Hematopoietic multipotent progenitor cell (in vitro differentiated cells): ENCODE measurements at regions not wholly inside any gene's neighbourhood (a gene's known extent, or its start where the extent isn't known, plus 50 kb on each side); places are given as distances from the start of the nearest gene placed in this dataset.

Experiments used
- DNase-seq, 3 donors: peaks; one replicate each; pipeline ENCODE4 v3.0.0-alpha.2; 2011 to 2015; ENCODE audit warnings: low read depth in 2 of 3, low spot score in 2 of 3

DNA sequence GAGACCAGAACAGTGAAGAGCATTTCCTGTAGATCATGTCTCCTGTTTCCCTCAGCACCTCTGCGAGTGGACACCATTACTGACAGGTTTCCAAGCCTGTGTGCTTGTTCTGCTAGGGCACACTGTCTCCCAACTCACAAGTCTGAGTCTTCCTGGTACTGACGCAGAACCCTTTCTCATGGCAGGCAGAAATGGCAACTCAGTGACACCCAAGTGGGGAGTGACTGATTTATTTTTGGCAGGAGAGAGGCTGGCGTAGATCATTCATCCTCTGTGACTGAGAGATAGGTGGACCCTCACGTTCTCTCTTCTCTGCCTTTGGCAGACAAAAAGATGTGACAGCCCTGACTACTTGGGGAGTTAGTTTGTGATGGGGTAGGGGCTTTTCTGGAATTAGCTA lies 183.4 kb downstream of the RFC3 start:
- DNase-seq = no peak

DNA sequence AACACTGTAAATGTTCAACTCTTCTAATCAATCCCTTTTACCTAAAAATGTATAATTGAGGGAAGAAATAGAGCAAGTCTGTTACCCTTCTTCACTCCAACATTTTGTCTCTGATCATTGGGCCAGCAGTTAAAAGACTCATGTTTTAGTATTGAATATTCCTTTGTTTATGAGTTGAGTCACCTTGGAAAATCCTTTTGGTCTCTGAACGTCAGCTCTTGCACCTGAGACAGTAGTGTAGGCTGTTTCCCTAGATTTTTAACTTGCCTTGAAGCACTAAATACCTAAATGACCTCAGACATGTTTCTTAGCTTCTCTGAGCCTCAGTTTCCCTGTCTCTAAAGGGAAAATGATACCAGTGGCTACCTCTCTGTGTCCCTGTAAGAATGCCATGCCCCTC lies 184.2 kb downstream of the RFC3 start:
- DNase-seq = no peak

DNA sequence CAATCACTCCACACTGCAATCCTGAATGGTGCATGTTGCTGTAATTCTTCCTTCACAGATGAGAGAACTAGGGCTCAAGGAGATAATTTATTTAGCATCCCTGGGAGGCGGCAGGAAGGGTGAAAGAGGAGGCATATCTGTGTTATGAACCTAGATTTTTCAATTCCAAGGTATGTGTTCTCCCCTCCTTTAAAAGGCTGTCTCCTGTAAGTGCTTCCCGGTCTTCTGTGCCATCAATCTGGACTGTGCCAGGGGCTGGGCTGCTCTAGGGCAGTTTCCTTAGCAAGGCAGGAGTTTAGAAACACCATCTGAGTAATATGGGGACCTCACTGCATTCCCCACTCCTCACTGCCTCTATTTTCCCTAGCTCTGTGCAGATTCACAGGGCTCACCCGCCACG lies 185.0 kb downstream of the RFC3 start:
- DNase-seq = no peak

DNA sequence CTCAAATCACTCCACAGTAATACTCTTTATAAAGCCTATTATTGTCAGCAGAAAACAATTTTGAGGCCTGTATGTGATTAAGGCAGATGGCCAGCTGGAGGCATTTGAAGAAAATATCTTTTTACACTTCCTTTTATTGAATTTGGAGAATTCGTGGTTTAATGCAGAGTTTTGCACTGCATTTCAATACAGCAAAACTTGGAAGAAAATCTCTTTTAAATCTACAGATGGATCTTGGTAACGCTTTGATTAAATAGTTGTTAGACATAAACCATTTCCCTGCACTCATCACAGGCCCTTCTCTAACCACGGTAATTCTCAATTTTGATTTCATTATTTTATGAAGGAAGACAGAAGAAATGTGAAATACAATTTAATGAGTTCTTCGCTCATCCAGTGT lies 185.7 kb downstream of the RFC3 start:
- DNase-seq = no peak

DNA sequence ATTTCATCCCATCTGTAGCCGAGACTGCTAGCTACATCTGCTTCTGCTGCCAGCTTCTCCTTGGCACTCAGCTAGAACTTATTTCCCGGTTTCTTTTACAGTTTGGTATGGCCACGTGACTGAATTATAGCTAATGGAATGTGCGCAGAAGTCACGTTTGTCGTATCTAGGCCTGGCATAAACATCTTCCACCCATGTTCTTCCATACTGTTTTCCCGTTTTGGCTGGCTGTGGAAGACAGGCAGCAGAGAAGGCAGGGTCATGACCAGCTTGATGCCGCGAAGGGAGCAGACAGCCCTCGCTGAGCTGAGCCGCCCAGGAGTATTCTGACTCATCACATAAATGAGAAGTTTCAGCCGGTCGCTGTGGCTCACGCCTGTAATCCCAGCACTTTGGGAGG lies 186.7 kb downstream of the RFC3 start:
- no peak for DNase-seq

DNA sequence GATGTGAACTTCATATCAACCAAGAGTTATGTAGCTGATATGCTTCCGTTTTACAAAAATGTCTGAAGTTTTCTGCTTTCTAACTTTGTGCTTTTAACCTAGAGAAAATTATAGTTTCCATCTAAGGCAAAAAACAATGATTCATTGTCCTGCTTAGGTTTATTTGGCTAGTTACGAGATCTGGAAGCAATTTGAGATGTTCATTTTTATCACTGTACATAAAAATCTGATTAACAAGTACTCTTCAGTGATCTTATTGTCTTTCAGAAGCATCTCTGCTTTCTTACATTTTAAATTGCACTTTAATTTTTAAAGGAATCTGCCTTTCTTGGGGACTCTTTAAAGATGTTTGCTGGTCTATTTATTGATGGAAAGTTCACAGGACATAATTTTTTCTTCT lies 188.1 kb downstream of the RFC3 start:
- no peak for DNase-seq

DNA sequence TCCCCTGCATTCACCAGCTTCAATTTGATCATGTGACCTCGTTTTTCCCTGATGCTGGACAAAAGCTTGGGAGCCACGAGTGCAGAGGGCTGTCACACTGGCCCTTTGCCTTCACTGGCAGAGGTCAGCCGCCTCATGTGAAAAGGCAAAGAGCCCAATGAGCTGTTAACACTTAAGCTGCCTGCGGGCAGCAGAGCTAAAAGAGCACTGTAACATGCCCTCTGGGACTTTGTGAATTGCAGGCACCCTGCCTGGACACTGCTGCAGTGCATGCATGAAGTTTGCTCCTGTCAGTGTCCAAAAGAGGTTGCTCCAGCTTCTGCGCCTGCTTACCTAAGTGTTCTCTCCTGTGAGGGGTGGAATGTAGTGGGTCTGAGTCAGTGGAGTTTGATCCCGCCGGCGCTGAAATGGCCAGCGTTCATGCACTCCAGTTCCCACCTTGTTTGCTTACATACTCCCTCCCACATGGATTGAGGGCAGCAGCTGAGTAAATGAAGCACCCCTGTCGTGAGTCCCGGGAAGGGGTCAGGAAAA lies 193.7 kb downstream of the RFC3 start:
- no peak for DNase-seq

DNA sequence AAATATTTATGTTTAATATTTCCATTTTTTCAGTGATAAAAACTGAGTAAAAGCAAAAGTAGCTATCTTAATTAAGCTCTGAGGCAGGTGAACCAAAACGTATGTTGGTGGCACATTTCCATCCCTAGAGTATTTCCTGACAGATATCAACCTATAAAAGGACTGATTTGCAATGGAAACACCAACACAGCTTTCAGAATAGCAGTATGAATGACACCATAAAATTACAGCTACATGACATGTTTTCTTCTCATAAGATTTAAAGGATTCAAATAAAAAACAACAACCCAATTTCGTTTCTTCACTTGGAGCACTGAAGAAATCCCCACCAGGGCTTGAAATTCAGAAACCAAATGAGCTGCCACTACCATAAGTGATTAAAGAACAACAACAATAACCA lies 194.4 kb downstream of the RFC3 start:
- DNase-seq = no peak

DNA sequence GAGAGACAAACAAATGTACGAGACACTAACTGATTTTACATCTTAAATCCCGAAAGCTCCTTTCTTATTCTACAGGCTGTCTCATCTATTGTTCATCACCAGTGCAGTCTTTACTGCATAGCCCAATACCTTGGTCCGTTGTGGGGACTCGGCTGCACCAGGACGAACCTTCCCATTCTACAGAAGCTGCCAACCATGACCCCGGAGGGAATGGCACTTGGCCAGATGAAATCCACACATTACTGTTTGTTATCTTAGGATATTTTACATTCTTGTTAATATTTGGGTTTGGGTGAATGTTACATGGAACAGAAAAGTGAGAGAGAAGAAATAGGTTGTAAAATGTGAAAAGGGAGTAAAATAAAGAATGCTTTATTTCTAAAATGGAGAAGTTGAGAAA lies 195.1 kb downstream of the RFC3 start:
- DNase-seq = no peak

DNA sequence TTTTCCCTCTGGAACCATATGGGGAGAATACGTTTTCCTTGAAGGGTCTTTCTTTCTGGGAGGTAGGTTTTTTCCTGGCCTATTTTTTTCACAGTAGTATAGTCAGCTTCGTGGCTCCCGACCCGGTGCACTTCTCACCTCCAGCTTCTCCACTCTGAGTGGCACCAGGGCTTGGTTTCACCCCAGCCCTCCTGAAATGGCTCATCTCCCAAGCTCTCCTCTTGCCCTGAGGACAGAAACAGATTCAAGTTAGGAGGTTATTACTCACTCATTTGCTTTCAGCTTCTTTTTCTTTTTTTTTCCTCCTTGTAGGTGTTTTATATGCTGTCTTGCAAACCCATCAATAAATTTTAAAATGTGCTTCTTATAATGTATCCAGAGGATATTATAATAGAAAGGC lies 199.3 kb downstream of the RFC3 start:
- DNase-seq = no peak

DNA sequence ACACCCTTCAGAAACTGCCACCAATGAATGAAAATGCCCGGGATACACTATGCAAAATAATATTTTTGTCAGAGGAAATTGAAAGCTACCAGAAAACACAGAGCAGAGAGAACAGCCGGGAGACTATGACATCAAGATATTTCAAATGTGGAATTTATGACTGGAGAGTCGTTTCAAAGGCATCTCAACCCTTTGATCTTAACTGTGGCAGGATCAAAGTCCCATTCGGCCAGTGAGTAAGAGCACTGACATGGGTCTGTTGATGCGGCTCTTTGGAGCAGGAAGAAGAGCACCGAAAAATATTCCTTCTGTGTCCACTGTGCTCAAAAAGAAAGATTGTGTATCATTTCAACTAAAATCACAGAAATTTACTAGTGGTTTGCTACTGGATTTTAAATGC lies 201.9 kb downstream of the RFC3 start:
- DNase-seq = no peak

DNA sequence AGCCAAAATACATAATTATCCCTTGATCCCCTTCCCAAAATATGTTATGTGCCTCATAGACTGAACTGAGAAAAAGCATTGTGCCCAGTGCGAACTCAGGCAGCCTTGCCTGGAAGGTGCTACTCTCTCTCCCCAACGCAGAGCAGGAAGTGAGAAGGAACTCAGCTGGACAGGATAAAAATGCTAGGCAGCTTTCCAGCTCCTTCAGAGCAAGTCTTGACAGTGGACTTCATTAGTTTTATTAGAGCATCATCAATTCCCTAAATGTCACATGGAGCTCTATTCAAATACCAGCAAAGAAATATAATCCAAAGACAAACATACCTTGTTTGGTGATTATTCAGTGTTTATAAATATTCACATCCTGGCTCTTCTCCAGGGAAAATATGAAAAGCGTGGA lies 202.4 kb downstream of the RFC3 start:
- no peak for DNase-seq

DNA sequence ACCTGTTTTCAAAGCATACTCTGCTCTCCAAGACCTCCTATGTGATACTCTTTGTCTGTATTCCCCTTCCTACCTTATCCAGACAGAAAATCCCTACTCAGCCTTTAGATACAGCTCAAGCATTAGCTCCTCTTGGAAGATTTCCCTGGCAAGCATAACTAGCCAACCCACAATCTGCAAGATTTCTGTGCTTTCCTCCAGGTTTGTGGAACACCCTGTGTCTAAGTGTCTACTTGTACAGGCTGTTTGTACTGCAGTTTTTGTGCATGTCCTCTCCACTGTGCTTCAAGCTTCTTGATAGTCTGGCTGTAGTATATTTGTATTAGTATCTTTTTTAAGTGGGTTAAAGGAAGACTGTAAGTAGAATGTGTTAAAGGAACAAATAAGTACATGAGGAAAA lies 203.7 kb downstream of the RFC3 start:
- no peak for DNase-seq

DNA sequence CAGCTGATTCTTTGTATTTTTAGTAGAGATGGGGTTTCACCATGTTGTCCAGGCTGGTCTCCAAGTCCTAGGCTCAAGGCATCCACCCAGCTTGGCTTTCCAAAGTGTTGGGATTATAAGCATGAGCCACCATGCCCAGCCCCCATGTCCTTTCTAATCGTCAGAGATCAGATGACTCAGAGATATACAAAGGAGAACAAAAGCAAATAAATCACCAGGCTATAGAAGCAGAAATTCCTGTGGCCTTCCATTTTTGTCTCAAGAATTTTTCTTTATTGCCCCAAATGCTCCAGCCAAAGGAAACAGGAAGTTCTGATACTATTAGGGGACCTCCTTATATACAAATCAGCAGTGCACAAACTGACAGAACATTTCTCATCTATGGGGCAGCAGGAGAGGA lies 207.8 kb downstream of the RFC3 start:
- no peak for DNase-seq

DNA sequence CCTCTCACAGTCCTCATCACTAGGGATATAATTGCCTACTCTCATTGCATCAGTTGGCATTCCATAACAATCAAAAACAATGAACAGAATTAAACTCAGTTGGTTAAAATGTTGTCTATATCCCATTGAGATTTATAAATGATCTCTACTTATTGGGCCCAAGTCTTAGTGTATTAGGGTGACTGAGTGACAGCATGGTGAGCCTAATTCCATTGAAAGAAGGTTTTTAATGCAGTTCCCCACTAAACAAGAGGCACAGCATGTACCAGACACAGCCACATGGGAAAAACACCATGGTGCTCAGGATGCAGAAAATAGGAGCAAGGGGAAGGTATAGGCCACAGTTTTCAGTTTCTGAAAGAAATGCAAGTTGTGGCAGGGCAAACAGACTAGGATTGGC lies 208.4 kb downstream of the RFC3 start:
- DNase-seq = no peak

DNA sequence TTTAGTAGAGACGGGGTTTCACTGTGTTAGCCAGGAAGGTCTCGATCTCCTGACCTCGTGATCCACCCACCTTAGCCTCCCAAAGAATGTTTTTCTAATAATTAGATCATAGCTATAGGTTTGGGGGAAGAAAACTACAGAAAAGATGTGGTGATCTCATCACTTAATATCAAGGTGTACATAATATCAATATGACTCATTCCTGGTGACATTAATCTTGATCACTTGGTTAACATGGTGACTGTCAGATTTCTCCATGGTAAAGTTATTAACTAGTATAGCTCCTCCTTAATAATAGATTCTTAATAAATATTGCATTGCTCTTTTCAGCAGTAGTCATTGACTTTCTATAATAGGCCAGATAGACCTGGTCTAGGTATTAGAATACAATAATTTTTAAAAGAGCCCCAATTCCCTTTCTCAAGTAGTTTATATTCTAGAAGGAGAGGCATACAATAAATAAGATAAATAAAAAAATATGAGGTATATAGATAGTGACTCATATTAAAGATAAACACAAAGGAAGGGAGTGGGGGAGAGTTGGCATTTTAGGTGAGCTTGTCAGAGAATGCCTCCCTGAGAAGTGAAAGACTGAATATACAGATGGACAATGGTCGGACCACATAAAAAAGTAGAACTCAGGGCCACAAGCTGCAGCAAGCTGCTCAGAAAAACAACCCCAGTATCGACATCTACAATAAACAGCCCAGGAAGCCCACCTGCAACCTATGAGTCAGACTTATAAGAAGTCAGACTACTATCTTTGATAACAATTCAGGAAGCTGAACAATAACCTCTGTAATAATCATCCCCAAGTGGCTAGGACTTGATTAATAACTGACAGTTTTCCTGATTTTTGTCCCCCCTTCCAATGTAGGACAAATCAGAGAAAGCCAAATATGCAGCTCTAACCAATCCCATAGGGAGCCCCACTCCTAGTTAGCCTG lies 210.8 kb downstream of the RFC3 start:
- DNase-seq = no peak

DNA sequence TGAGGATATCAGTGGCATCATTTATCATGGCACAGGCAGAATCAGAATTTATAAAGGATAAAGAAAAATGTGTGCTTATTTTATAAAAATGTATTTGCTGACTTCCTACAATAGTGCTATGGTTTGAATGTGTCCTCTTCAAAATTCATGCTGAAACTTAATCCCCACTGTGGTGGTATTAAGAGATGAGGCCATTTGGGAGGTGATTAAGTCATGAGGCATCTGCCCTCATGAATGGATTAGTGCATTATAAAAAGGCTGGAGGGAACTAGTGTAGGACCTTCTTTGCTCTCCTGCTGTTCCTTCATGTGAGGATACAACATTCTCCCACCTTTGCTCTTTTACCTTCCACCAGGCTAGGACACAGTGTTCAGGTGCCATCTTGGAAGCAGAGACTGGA lies 212.8 kb downstream of the RFC3 start:
- DNase-seq = no peak

DNA sequence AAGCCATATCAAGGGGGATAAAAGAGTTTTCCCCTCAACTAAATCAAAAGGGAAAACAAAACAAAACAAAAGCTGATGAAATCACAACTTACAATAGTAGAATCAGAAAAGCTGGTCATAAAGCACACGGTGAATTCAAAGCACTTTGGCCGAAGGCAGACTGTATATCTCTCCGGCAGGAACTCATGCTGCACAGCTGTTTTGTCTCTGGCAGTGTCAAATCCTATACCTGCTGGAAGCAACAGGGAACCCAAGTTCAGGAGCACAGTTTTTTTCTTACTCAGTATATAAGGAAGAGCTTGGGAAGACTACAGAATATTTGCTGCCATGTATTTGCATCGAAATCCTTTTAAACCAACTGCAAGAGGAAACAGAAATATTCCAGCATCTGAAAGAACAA lies 213.7 kb downstream of the RFC3 start:
- DNase-seq = no peak

DNA sequence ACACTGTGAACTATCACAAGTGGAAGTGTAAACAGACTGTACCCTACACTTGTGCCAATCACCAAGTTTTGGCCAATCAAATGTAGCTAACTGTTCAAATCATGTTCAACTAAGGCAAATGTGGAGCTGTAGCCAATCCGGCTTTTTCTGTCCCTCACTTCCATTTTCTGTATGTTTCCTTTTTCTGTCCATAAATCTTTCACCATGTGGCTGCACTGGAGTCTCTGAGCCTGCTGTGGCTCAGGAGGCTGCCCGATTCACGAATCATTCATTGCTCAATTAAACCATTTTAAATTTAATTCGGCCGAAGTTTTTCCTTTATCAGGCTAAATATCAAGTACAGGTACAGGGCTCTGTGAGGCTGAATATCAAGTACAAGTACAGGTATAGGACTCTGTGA lies 216.5 kb downstream of the RFC3 start:
- no peak for DNase-seq

DNA sequence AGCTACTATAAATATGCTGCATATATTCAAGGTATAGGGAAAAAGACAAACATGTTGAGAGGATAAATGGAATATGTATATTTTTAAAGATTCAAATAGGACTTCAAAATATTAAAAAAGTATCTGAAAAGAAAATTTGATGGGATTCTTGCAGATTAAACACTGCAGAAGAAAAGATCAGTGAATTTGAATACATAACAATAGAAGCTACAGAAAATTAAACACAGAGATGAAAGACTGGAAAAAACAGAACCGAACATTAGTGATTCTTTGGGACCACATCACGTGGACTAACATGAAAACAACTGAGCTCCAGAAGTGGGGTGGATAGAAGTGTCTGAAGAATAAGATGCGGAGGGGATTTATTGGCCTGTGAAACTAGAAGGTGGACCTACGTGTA lies 217.2 kb downstream of the RFC3 start:
- no peak for DNase-seq

DNA sequence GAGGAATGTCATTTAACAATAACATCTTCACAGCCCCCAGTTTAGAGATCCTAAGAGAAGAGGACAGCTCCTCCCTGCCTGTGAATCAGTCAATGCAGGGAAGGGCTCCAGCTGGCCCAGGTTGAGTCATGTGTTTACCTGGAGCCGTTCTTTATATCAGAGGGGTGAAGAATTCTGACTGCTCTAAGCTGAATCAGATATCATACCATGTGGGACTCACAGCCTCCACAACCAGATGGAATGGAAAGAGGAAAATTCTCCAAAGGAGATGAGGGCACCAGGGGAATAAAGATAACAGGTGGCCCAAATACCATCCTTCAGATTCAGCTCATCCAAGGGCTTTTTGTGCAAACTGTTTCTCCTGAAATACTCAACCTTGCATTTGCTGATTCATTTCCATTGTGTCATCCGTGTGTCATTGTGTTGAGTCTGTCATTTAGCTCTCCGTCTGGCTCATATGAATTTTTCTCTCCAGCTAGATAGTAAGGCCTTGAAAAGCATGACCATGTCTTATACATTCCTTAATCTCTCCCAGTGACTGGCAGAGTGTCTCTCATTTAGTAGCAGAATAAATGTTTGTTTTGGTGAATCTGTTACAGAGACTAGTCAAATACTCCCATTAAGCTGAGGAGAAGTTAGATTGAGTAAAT lies 217.9 kb downstream of the RFC3 start:
- DNase-seq = no peak
